NCI-H2227 (cell line): ENCODE measurements at regions not wholly inside any gene's neighbourhood (a gene's known extent, or its start where the extent isn't known, plus 50 kb on each side); places are given as distances from the start of the nearest gene placed in this dataset.
"Not testable (repeated sequence)": the region's sequence is repeated elsewhere in the genome, so short reads cannot be mapped to it uniquely, and the experiment has no call there.

ENCODE experiments used
- DNase-seq: peaks from one replicate; lab custom pipeline; 2025; ENCODE audit not compliant: unreplicated experiment; lab: John Stamatoyannopoulos, UW

- no peak for DNase-seq
Observed at GRCh38 chr6:163761481-163761880, 347.0 kb downstream of the QKI start.

GRCh38 chr6:163760860-163761259 lies 346.3 kb downstream of the QKI start:
- DNase-seq = no peak

- DNase-seq = no peak
Observed at GRCh38 chr6:163759542-163759941, 345.0 kb downstream of the QKI start.

GRCh38 chr6:163757520-163757919 lies 343.0 kb downstream of the QKI start:
- DNase-seq = no peak

- DNase-seq = no peak
Observed at GRCh38 chr6:163756079-163756478, 341.6 kb downstream of the QKI start.

GRCh38 chr6:163754866-163755265 lies 340.3 kb downstream of the QKI start:
- DNase-seq = no peak

- DNase-seq = no peak
Observed at GRCh38 chr6:163753430-163753829, 338.9 kb downstream of the QKI start.

GRCh38 chr6:163752446-163752845 lies 337.9 kb downstream of the QKI start:
- DNase-seq = no peak

GRCh38 chr6:163751032-163751525 lies 336.6 kb downstream of the QKI start:
- no peak for DNase-seq

GRCh38 chr6:163750431-163751031 lies 336.0 kb downstream of the QKI start:
- DNase-seq = no peak

GRCh38 chr6:163748886-163749285 lies 334.4 kb downstream of the QKI start:
- no peak for DNase-seq

GRCh38 chr6:163748036-163748435 lies 333.5 kb downstream of the QKI start:
- no peak for DNase-seq

GRCh38 chr6:163747058-163747457 lies 332.5 kb downstream of the QKI start:
- not testable (repeated sequence) for DNase-seq

GRCh38 chr6:163745536-163746400 lies 331.2 kb downstream of the QKI start:
- DNase-seq = no peak

- no peak for DNase-seq
Observed at GRCh38 chr6:163744256-163744925, 329.9 kb downstream of the QKI start.

GRCh38 chr6:163743796-163744195 lies 329.3 kb downstream of the QKI start:
- no peak for DNase-seq

GRCh38 chr6:163741743-163742363 lies 327.3 kb downstream of the QKI start:
- no peak for DNase-seq

GRCh38 chr6:163741342-163741741 lies 326.8 kb downstream of the QKI start:
- no peak for DNase-seq

- DNase-seq = no peak
Observed at GRCh38 chr6:163739966-163740365, 325.4 kb downstream of the QKI start.

- DNase-seq = no peak
Observed at GRCh38 chr6:163739408-163739725, 324.8 kb downstream of the QKI start.

- DNase-seq = no peak
Observed at GRCh38 chr6:163738725-163739407, 324.3 kb downstream of the QKI start.
